ENCODE measurements at regions not wholly inside any gene's neighbourhood (a gene's known extent, or its start where the extent isn't known, plus 50 kb on each side); places are given as distances from the start of the nearest gene placed in this dataset.

DNA sequence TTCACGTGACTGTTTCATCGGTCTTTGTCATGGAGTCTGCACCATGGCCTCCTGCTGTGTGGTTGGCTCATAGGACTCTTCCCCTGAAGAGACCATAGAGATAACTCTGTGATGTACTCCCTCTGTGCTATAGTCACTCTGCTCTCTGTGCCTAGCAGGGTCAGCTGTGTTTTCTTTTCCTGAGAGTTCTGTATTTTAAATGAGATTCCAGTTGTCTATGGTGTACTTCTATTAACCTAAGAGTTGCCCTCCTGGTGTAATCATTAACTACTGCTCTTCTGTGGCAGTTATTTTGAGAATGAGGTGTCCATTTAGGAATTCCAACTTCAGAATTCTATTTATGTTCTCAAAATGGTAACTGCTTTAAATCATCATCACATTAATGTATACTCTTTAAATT, 114.5 kb upstream of the ARPP21 start:
- no peak for DNase-seq

DNA sequence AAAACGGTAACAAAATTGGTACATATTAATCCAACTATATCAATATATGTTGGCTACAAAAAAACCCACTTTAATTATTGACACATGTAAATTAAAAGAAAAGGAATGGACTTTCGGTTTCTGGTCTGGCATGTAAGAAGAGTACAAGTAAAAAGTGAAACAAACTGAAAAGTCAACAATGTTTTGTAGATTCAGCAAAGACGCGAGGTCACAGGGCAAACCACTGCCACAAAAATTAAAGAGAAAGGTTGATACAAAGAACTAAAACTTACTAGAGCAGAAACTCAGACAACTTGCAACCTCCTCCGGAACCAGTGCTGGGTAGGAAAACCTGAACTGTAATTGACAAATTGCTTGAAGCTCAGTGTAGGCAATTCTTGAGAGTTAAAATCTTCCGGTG, 110.6 kb upstream of the ARPP21 start:
- DNase-seq: no peak

DNA sequence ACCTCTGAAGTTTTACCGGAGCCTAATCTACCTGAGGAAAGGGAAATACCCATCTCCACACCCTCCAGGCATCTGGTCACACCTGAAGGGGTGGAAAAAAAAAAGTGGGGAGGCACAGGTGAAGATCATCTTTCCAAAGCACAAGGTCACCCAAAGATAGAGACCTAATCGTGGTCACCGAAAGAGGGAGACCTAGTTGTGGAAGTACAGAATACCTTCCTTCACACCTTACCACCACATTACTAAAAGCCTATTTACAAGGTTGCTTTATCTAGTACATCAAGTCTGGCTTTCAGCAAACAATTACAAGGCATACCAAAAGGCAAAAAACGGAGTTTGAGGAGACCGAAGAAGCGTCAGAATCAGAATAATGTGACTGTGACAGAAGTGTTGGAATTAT, 110.0 kb upstream of the ARPP21 start:
- DNase-seq: no peak

DNA sequence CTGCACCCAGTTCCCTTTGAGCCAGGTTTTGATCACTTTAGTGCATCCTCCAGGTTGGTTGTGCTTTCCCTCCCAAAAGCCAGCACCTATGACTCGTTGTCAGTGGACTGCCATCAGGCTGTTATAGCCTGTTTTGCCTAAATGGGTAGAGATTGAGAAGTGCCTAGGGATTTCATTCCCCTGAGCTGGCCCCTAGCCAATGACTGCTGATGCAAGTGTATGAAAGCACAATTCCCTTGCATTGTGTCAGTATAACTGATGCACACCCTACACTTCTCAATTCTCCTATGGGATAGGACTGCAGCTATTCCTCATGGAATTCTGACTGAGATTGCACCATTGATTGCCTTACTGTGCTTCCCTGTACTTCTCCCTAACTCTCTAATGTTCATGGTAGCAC, 102.1 kb upstream of the ARPP21 start:
- no peak for DNase-seq

DNA sequence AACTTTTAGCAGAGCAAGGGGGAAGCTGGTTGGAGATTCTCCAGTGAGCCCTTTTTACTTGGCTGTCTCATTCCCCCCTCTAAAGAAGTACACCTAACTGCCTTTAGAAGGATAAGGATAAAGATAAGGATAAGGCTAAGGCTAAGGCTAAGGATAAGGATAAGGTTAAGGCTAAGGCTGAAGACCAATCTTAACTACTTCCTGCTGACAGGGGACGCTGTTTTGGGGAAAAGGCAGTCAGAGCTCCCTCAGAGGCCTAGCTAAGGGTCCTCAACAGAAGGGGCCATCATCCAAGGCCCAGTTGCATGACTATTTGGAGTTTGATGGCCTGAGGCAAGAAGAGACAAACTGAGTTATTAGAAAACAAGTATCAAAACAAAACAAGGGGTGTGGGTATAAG, 94.3 kb upstream of the ARPP21 start:
- no peak for DNase-seq

DNA sequence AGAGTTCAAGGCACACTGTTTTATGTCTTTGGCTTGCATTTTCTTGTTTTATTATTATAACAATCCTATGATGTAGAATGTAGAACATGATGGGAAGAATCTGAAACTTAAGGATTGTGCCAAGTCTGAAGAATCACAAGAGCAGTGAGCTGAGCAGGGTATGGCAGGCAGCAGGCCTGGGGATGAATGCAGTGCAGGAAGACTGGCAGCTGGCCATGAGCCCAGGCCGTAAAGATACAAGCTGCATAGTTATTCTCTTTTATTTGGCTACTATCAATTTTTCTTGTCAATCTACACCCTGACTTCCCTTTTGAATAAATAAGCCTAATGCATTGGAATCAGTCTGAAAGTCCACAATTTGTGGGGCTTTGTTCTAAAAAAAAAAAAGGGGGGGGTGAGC, 89.6 kb upstream of the ARPP21 start:
- DNase-seq: no peak

DNA sequence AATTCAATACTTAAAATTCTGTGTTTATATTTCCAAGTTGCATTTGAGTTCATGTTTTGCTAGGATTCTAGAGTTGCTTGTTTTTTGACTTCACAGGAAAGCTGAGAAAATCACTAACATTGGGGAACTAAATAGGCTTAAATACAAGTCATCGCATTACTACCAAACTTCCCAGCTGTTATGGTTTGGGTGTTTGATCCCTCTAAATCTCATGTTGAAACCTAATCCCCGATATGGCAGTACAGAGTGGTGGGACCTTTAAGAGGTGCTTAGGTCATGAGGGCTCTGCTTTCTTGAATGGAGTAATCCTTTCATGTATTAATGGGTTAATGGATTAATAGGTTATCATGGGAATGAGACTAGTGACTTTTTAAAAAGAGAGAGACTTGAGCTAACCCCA, 77.2 kb upstream of the ARPP21 start:
- DNase-seq: no peak

DNA sequence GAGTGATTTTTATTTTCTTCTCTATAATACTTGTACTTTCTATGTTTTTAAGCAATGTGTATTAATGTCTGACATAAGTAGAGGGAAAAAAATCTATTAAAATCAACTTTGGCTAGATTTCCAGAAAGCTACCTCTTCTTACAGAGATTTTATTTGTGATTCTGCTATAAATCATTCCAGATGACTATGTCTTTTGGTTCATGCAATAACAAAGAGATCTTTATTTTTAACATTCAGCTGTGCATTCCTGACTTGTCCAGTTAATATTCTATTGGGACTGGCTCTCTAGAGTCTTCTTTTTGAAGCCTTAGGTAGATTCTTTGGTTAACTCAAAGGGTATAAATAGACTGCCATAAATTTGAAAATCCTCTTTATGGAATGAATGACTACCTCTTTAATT, 74.3 kb upstream of the ARPP21 start:
- DNase-seq: no peak
